ENCODE measurements at regions not wholly inside any gene's neighbourhood (a gene's known extent, or its start where the extent isn't known, plus 50 kb on each side); places are given as distances from the start of the nearest gene placed in this dataset.

- Histone ChIP-seq H3K27me3 (ENCODE audit: control insufficient read depth, insufficient read depth, low read length) (no peaks in the 10 kb centered on the region), H3K9me3 (ENCODE audit: control insufficient read depth, low read depth, low read length) (no peaks in the 10 kb centered on the region), H3K4me1 (ENCODE audit: control insufficient read depth, insufficient read depth, low read length) (no peaks in the 10 kb centered on the region), H3K4me3 (ENCODE audit: low read length) (no peak overlapping the region), H3K27ac (ENCODE audit: low read length) (no peak overlapping the region), H3K36me3 (ENCODE audit: control insufficient read depth, insufficient read depth, low read length) (no peaks in the 10 kb centered on the region)
- WGBS (ENCODE audit: insufficient coverage, low lambda C conversion rate) = 10% methylated on average over 2 of the region's 2 CpGs
- no peak for DNase-seq
These were observed 648.4 kb upstream of the HTR2C start for GRCh38 chrX:113935518-113935917.

DNA sequence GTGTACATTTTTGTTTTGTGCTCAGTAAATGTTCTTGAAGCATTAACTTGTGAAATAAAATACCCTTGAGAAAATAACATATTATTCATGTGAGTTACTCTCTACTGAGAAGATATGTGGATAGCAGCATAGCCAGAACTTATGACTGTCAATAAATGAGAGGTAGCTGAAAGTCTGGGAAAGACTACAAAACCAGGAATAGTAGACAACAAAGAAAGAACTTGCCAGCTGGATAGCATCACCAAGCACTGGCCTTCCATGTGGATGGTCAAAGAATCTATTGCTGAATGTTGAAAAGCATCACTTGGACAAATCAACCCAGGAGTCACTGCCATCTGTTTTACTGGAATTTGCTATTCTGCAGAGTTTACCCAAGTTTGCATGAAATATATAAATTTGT lies 650.0 kb upstream of the HTR2C start:
- DNase-seq = no peak
- H3K9me3 ChIP-seq (ENCODE audit: control insufficient read depth, low read depth, low read length) = no peaks in the 10 kb centered on the region
- H3K4me1 ChIP-seq (ENCODE audit: control insufficient read depth, insufficient read depth, low read length) = no peaks in the 10 kb centered on the region
- H3K4me3 ChIP-seq (ENCODE audit: low read length) = no peak overlapping the region
- H3K36me3 ChIP-seq (ENCODE audit: control insufficient read depth, insufficient read depth, low read length) = no peaks in the 10 kb centered on the region
- H3K27ac ChIP-seq (ENCODE audit: low read length) = no peak overlapping the region
- H3K27me3 ChIP-seq (ENCODE audit: control insufficient read depth, insufficient read depth, low read length) = no peaks in the 10 kb centered on the region

DNA sequence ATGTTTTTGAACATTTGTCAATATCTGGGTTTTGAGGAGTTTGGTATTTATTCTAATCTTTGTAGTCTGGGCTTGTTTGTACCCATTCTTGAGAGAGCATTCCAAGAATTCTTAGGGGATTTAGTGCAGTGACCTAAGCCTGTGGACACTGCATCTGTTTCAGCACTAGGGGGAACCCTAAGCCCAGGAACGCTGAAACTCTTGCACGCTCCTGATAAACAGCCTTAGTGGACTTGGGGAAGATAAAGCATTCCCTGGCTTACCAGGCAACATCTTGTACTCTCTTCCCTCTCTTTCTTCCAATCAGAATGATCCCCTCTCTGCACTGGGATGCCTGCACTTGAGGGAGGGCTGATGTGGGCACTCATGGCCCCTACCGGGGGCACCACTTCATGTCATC lies 654.9 kb upstream of the HTR2C start:
- no peaks in the 10 kb centered on the region for H3K4me1 ChIP-seq (ENCODE audit: control insufficient read depth, insufficient read depth, low read length)
- no CpG with 5 or more reads among the region's 3 CpGs for WGBS (ENCODE audit: insufficient coverage, low lambda C conversion rate)
- no peaks in the 10 kb centered on the region for H3K9me3 ChIP-seq (ENCODE audit: control insufficient read depth, low read depth, low read length)
- no peak overlapping the region for H3K4me3 ChIP-seq (ENCODE audit: low read length)
- no peak overlapping the region for H3K27ac ChIP-seq (ENCODE audit: low read length)
- H3K27me3 ChIP-seq (ENCODE audit: control insufficient read depth, insufficient read depth, low read length) = no peaks in the 10 kb centered on the region
- peak in 1 of 2 donors; percentile 2 for DNase-seq
- H3K36me3 ChIP-seq (ENCODE audit: control insufficient read depth, insufficient read depth, low read length) = no peaks in the 10 kb centered on the region

- WGBS (ENCODE audit: insufficient coverage, low lambda C conversion rate) = no CpG with 5 or more reads among the region's 4 CpGs
These were observed 663.2 kb upstream of the HTR2C start for GRCh38 chrX:113920661-113921060.

DNA sequence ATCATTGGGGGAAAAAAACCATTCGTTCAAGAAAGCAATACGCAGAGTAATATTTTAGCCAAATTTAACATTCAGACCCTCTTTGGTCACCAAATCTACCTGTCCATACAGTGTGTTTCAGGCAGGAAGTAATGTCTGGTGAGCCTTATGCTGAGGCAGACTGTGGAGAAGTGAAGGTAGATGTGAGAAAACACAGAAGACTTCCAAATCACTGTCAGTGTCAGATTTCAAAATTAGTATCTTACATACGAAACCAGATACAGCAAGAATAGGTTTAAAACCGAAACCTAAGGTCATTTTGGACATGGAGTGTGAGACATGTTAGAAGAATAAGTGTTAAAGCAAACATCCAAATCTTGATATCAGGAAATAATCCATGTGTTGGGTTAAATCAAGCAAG lies 664.5 kb upstream of the HTR2C start:
- WGBS (ENCODE audit: insufficient coverage, low lambda C conversion rate) = no CpG with 5 or more reads among the region's 4 CpGs

More at GRCh38 chrX:113920661-113921060, 663.2 kb upstream of the HTR2C start:
- H3K4me1 ChIP-seq (ENCODE audit: control insufficient read depth, insufficient read depth, low read length) = no peaks in the 10 kb centered on the region
- H3K27ac ChIP-seq (ENCODE audit: low read length) = no peak overlapping the region
- no peaks in the 10 kb centered on the region for H3K9me3 ChIP-seq (ENCODE audit: control insufficient read depth, low read depth, low read length)
- no peak for DNase-seq
- H3K27me3 ChIP-seq (ENCODE audit: control insufficient read depth, insufficient read depth, low read length) = no peaks in the 10 kb centered on the region
- no peak overlapping the region for H3K4me3 ChIP-seq (ENCODE audit: low read length)
- no peaks in the 10 kb centered on the region for H3K36me3 ChIP-seq (ENCODE audit: control insufficient read depth, insufficient read depth, low read length)

DNA sequence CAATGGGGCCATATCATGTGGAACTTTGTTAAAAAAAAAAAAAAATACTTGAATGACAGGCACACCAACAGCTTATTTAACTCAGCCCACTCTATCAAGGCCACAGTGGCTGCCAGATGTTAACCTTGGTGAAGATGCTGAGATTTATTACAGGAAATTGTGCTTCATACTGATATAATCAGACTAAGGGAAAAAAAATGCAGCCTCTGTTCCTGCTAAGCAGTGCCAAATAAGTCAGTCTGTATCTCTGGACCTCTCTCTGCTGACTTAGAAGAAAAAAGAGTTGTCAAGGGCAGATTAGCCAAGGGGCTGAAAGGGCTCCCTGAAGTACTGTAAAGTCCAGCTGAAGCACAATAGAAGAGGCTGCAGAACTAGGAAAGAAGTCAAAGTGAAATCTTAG lies 677.7 kb upstream of the HTR2C start:
- H3K4me3 ChIP-seq (ENCODE audit: low read length) = no peak overlapping the region
- H3K36me3 ChIP-seq (ENCODE audit: control insufficient read depth, insufficient read depth, low read length) = no peaks in the 10 kb centered on the region
- H3K27me3 ChIP-seq (ENCODE audit: control insufficient read depth, insufficient read depth, low read length) = no peaks in the 10 kb centered on the region
- no peak overlapping the region for H3K27ac ChIP-seq (ENCODE audit: low read length)
- H3K4me1 ChIP-seq (ENCODE audit: control insufficient read depth, insufficient read depth, low read length) = no peaks in the 10 kb centered on the region
- no peaks in the 10 kb centered on the region for H3K9me3 ChIP-seq (ENCODE audit: control insufficient read depth, low read depth, low read length)
- no peak for DNase-seq

More for the DNA sequence above, 664.5 kb upstream of the HTR2C start:
- Histone ChIP-seq H3K4me3 (ENCODE audit: low read length) (no peak overlapping the region), H3K27me3 (ENCODE audit: control insufficient read depth, insufficient read depth, low read length) (no peaks in the 10 kb centered on the region), H3K36me3 (ENCODE audit: control insufficient read depth, insufficient read depth, low read length) (no peaks in the 10 kb centered on the region), H3K9me3 (ENCODE audit: control insufficient read depth, low read depth, low read length) (no peaks in the 10 kb centered on the region), H3K27ac (ENCODE audit: low read length) (no peak overlapping the region), H3K4me1 (ENCODE audit: control insufficient read depth, insufficient read depth, low read length) (no peaks in the 10 kb centered on the region)
- DNase-seq = no peak

- H3K36me3 ChIP-seq (ENCODE audit: control insufficient read depth, insufficient read depth, low read length) = no peaks in the 10 kb centered on the region
- H3K27ac ChIP-seq (ENCODE audit: low read length) = no peak overlapping the region
- H3K4me1 ChIP-seq (ENCODE audit: control insufficient read depth, insufficient read depth, low read length) = no peaks in the 10 kb centered on the region
- no peak overlapping the region for H3K4me3 ChIP-seq (ENCODE audit: low read length)
- H3K27me3 ChIP-seq (ENCODE audit: control insufficient read depth, insufficient read depth, low read length) = no peaks in the 10 kb centered on the region
- no peaks in the 10 kb centered on the region for H3K9me3 ChIP-seq (ENCODE audit: control insufficient read depth, low read depth, low read length)
- 93% methylated on average over 2 of the region's 5 CpGs for WGBS (ENCODE audit: insufficient coverage, low lambda C conversion rate)
- no peak for DNase-seq
These were observed 691.0 kb upstream of the HTR2C start for GRCh38 chrX:113892891-113893290.

DNA sequence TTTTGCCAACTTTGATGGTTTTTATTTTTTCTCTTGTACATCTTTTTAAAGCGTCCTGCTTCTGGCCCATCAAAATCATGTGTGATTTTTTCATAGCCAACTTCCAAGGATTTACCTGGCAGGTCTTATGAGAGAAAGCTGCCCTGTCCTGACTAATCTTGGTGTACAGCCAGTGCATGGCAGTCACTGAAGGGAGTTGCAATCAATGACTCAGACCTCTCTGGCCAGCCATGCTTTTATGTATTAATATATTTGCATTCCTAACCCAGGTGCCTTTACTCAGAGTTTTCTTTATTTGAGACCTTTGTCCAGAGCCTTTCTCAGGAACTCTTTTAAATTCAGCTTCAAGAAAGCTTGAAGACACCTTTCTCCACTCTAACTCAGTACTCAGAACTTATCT lies 691.5 kb upstream of the HTR2C start:
- WGBS (ENCODE audit: insufficient coverage, low lambda C conversion rate) = 100% methylated on average over 1 of the region's 1 CpG
- Histone ChIP-seq H3K27ac (ENCODE audit: low read length) (no peak overlapping the region), H3K36me3 (ENCODE audit: control insufficient read depth, insufficient read depth, low read length) (no peaks in the 10 kb centered on the region), H3K9me3 (ENCODE audit: control insufficient read depth, low read depth, low read length) (no peaks in the 10 kb centered on the region), H3K4me3 (ENCODE audit: low read length) (no peak overlapping the region), H3K27me3 (ENCODE audit: control insufficient read depth, insufficient read depth, low read length) (no peaks in the 10 kb centered on the region), H3K4me1 (ENCODE audit: control insufficient read depth, insufficient read depth, low read length) (no peaks in the 10 kb centered on the region)
- no peak for DNase-seq

DNA sequence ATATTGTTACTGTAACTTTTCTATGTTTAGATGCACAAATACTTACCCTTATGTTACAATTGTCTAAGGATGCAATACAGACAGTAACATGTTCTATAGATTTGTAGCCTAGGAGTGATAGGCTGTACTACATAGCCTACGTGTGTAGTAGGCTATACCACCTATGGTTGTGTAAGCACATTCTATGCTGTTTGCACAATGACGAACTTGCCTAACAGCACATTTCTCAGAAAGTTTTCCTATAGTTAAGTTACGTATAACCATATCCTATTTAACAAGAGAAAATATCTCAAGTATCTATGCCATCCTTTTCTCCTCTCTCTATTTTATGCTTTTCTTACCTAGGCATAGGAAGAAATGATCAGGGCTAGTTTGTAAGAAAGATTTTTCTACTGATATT lies 710.8 kb upstream of the HTR2C start:
- WGBS (ENCODE audit: insufficient coverage, low lambda C conversion rate) = no CpG with 5 or more reads among the region's 3 CpGs
- H3K27ac ChIP-seq (ENCODE audit: low read length) = no peak overlapping the region
- H3K36me3 ChIP-seq (ENCODE audit: control insufficient read depth, insufficient read depth, low read length) = no peaks in the 10 kb centered on the region
- H3K4me3 ChIP-seq (ENCODE audit: low read length) = no peak overlapping the region
- H3K9me3 ChIP-seq (ENCODE audit: control insufficient read depth, low read depth, low read length) = no peaks in the 10 kb centered on the region
- DNase-seq = no peak
- no peaks in the 10 kb centered on the region for H3K27me3 ChIP-seq (ENCODE audit: control insufficient read depth, insufficient read depth, low read length)
- H3K4me1 ChIP-seq (ENCODE audit: control insufficient read depth, insufficient read depth, low read length) = no peaks in the 10 kb centered on the region

GRCh38 chrX:113868711-113869110 lies 715.2 kb upstream of the HTR2C start:
- H3K27ac ChIP-seq (ENCODE audit: low read length) = no peak overlapping the region

GRCh38 chrX:113868177-113868576 lies 715.7 kb upstream of the HTR2C start:
- Histone ChIP-seq H3K36me3 (ENCODE audit: control insufficient read depth, insufficient read depth, low read length) (no peaks in the 10 kb centered on the region), H3K4me1 (ENCODE audit: control insufficient read depth, insufficient read depth, low read length) (no peaks in the 10 kb centered on the region), H3K4me3 (ENCODE audit: low read length) (no peak overlapping the region), H3K27me3 (ENCODE audit: control insufficient read depth, insufficient read depth, low read length) (no peaks in the 10 kb centered on the region), H3K9me3 (ENCODE audit: control insufficient read depth, low read depth, low read length) (no peaks in the 10 kb centered on the region), H3K27ac (ENCODE audit: low read length) (no peak overlapping the region)
- peak in 1 of 2 donors; percentile 1 for DNase-seq
- WGBS (ENCODE audit: insufficient coverage, low lambda C conversion rate) = 86% methylated on average over 1 of the region's 5 CpGs

More at GRCh38 chrX:113868711-113869110, 715.2 kb upstream of the HTR2C start:
- no peak for DNase-seq
- H3K4me1 ChIP-seq (ENCODE audit: control insufficient read depth, insufficient read depth, low read length) = no peaks in the 10 kb centered on the region
- no peak overlapping the region for H3K4me3 ChIP-seq (ENCODE audit: low read length)
- no peaks in the 10 kb centered on the region for H3K9me3 ChIP-seq (ENCODE audit: control insufficient read depth, low read depth, low read length)
- no CpG with 5 or more reads among the region's 3 CpGs for WGBS (ENCODE audit: insufficient coverage, low lambda C conversion rate)
- no peaks in the 10 kb centered on the region for H3K27me3 ChIP-seq (ENCODE audit: control insufficient read depth, insufficient read depth, low read length)
- H3K36me3 ChIP-seq (ENCODE audit: control insufficient read depth, insufficient read depth, low read length) = no peaks in the 10 kb centered on the region

All from large intestine (tissue), 3 donors.